ENCODE measurements at regions not wholly inside any gene's neighbourhood (a gene's known extent, or its start where the extent isn't known, plus 50 kb on each side); places are given as distances from the start of the nearest gene placed in this dataset.

GRCh38 chr2:62369541-62370202 is 136.3 kb downstream of the TMEM17 start:
- no peak for ATAC-seq
- intact Hi-C loops (cut with DNase I, micrococcal nuclease): no loop called here
- Mint-ChIP-seq H3K36me3 (ENCODE audit: low read depth) (no peaks in the 10 kb centered on the region), H3K4me3 (no peak overlapping the region), H3K4me1 (no peaks in the 10 kb centered on the region), H3K9me3 (ENCODE audit: low read depth) (peaks cover 7% of the 10 kb centered on the region), H3K27ac (no peak overlapping the region), H3K27me3 (no peaks in the 10 kb centered on the region)
- POLR2A ChIA-PET: no interaction called here
- DNase-seq: no peak
- CTCF ChIA-PET: no interaction called here

- Mint-ChIP-seq H3K36me3 (ENCODE audit: low read depth) (no peaks in the 10 kb centered on the region), H3K27me3 (no peaks in the 10 kb centered on the region), H3K4me3 (no peak overlapping the region), H3K9me3 (ENCODE audit: low read depth) (no peaks in the 10 kb centered on the region), H3K27ac (peak overlapping the region; percentile 9), H3K4me1 (no peaks in the 10 kb centered on the region)
- intact Hi-C loops (cut with DNase I, micrococcal nuclease): no loop called here
- ChIA-PET CTCF (no interaction called here), POLR2A (no interaction called here)
- ATAC-seq (no peak), DNase-seq (no peak)
These were observed 141.0 kb downstream of the TMEM17 start for GRCh38 chr2:62364791-62365528.

- ChIA-PET CTCF (interaction anchor here (0.5 kb wide), 1 partner anchor 560 kb away, joined by 3 read pairs; no protein-coding TSS in a partner anchor), POLR2A (no interaction called here)
- no peak for DNase-seq
- Mint-ChIP-seq H3K27me3 (no peaks in the 10 kb centered on the region), H3K9me3 (ENCODE audit: low read depth) (no peaks in the 10 kb centered on the region), H3K4me3 (no peak overlapping the region), H3K27ac (no peak overlapping the region), H3K36me3 (ENCODE audit: low read depth) (no peaks in the 10 kb centered on the region), H3K4me1 (no peaks in the 10 kb centered on the region)
- no peak for ATAC-seq
- intact Hi-C loops (cut with DNase I, micrococcal nuclease): no loop called here
These were observed 142.8 kb downstream of the TMEM17 start for GRCh38 chr2:62363166-62363565.

GRCh38 chr2:62362561-62362960 is 143.4 kb downstream of the TMEM17 start:
- Mint-ChIP-seq H3K36me3 (ENCODE audit: low read depth) (no peaks in the 10 kb centered on the region), H3K27me3 (no peaks in the 10 kb centered on the region), H3K4me3 (no peak overlapping the region), H3K4me1 (no peaks in the 10 kb centered on the region), H3K27ac (no peak overlapping the region), H3K9me3 (ENCODE audit: low read depth) (no peaks in the 10 kb centered on the region)
- DNase-seq: no peak
- ChIA-PET POLR2A (no interaction called here), CTCF (no interaction called here)
- no peak for ATAC-seq
- intact Hi-C loops (cut with DNase I, micrococcal nuclease): no loop called here

- DNase-seq: no peak
- ChIA-PET CTCF (no interaction called here), POLR2A (no interaction called here)
- Mint-ChIP-seq H3K4me3 (no peak overlapping the region), H3K27ac (no peak overlapping the region), H3K27me3 (no peaks in the 10 kb centered on the region), H3K4me1 (no peaks in the 10 kb centered on the region), H3K9me3 (ENCODE audit: low read depth) (no peaks in the 10 kb centered on the region), H3K36me3 (ENCODE audit: low read depth) (no peaks in the 10 kb centered on the region)
- intact Hi-C loops (cut with DNase I, micrococcal nuclease): no loop called here
- ATAC-seq: no peak
These were observed 144.0 kb downstream of the TMEM17 start for GRCh38 chr2:62361964-62362363.

GRCh38 chr2:62354771-62355561 is 151.0 kb downstream of the TMEM17 start:
- no peaks in the 10 kb centered on the region for H3K4me1 Mint-ChIP-seq
- no peak for ATAC-seq
- ChIA-PET CTCF (no interaction called here), POLR2A (no interaction called here)
- H3K27ac Mint-ChIP-seq: no peak overlapping the region
- intact Hi-C loops (cut with DNase I, micrococcal nuclease): no loop called here
- peaks cover 8% of the 10 kb centered on the region for H3K9me3 Mint-ChIP-seq (ENCODE audit: low read depth)
- no peaks in the 10 kb centered on the region for H3K36me3 Mint-ChIP-seq (ENCODE audit: low read depth)
- DNase-seq: no peak
- no peaks in the 10 kb centered on the region for H3K27me3 Mint-ChIP-seq
- H3K4me3 Mint-ChIP-seq: no peak overlapping the region

- Mint-ChIP-seq H3K9me3 (ENCODE audit: low read depth) (peaks cover 8% of the 10 kb centered on the region), H3K27ac (no peak overlapping the region), H3K36me3 (ENCODE audit: low read depth) (no peaks in the 10 kb centered on the region), H3K4me3 (no peak overlapping the region), H3K27me3 (no peaks in the 10 kb centered on the region), H3K4me1 (no peaks in the 10 kb centered on the region)
- DNase-seq (no peak), ATAC-seq (no peak)
- CTCF ChIA-PET: no interaction called here
- intact Hi-C loops (cut with DNase I, micrococcal nuclease): no loop called here
- POLR2A ChIA-PET: no interaction called here
These were observed 154.0 kb downstream of the TMEM17 start for GRCh38 chr2:62352031-62352430.

- Mint-ChIP-seq H3K4me3 (no peak overlapping the region), H3K9me3 (ENCODE audit: low read depth) (peaks cover 8% of the 10 kb centered on the region), H3K4me1 (no peaks in the 10 kb centered on the region), H3K27ac (no peak overlapping the region), H3K27me3 (no peaks in the 10 kb centered on the region), H3K36me3 (ENCODE audit: low read depth) (no peaks in the 10 kb centered on the region)
- ChIA-PET POLR2A (no interaction called here), CTCF (no interaction called here)
- no peak for DNase-seq
- no peak for ATAC-seq
- intact Hi-C loops (cut with DNase I, micrococcal nuclease): no loop called here
These were observed 153.9 kb downstream of the B3GNT2 start for GRCh38 chr2:62349788-62350187.

GRCh38 chr2:62348700-62349099 is 152.8 kb downstream of the B3GNT2 start:
- Mint-ChIP-seq H3K36me3 (ENCODE audit: low read depth) (no peaks in the 10 kb centered on the region), H3K4me1 (no peaks in the 10 kb centered on the region), H3K4me3 (no peak overlapping the region), H3K9me3 (ENCODE audit: low read depth) (peaks cover 8% of the 10 kb centered on the region), H3K27ac (no peak overlapping the region), H3K27me3 (no peaks in the 10 kb centered on the region)
- ChIA-PET CTCF (no interaction called here), POLR2A (no interaction called here)
- DNase-seq: no peak
- no peak for ATAC-seq
- intact Hi-C loops (cut with DNase I, micrococcal nuclease): no loop called here

GRCh38 chr2:62347563-62348270 is 151.8 kb downstream of the B3GNT2 start:
- H3K27me3 Mint-ChIP-seq: no peaks in the 10 kb centered on the region
- no peaks in the 10 kb centered on the region for H3K36me3 Mint-ChIP-seq (ENCODE audit: low read depth)
- no peak for ATAC-seq

GRCh38 chr2:62344472-62344871 is 148.6 kb downstream of the B3GNT2 start:
- H3K9me3 Mint-ChIP-seq (ENCODE audit: low read depth): no peaks in the 10 kb centered on the region
- peak; percentile 16 for DNase-seq
- CTCF ChIA-PET: no interaction called here
- no peak overlapping the region for H3K27ac Mint-ChIP-seq
- ATAC-seq: peak; percentile 93
- H3K4me3 Mint-ChIP-seq: no peak overlapping the region
- no peaks in the 10 kb centered on the region for H3K36me3 Mint-ChIP-seq (ENCODE audit: low read depth)
- H3K27me3 Mint-ChIP-seq: no peaks in the 10 kb centered on the region
- intact Hi-C loops (cut with DNase I, micrococcal nuclease): no loop called here
- POLR2A ChIA-PET: interaction anchor here (0.6 kb wide), 1 partner anchor 42 kb away, joined by 3 read pairs; no protein-coding TSS in a partner anchor
- H3K4me1 Mint-ChIP-seq: no peaks in the 10 kb centered on the region

More at GRCh38 chr2:62347563-62348270, 151.8 kb downstream of the B3GNT2 start:
- peaks cover 8% of the 10 kb centered on the region for H3K9me3 Mint-ChIP-seq (ENCODE audit: low read depth)
- H3K27ac Mint-ChIP-seq: no peak overlapping the region
- no peak overlapping the region for H3K4me3 Mint-ChIP-seq
- no peaks in the 10 kb centered on the region for H3K4me1 Mint-ChIP-seq
- intact Hi-C loops (cut with DNase I, micrococcal nuclease): no loop called here
- no peak for DNase-seq
- CTCF ChIA-PET: no interaction called here
- POLR2A ChIA-PET: no interaction called here
